GM18867 (cell line): ENCODE measurements at regions not wholly inside any gene's neighbourhood (a gene's known extent, or its start where the extent isn't known, plus 50 kb on each side); places are given as distances from the start of the nearest gene placed in this dataset.
A peak's percentile ranks its signal among the peaks of the same experiment; 100 is the strongest.

Experiments
- ATAC-seq: cut with Tn5 transposase; IDR thresholded peaks from one replicate; pipeline ENCODE4 v1.9.1; 2021; ENCODE audit warnings: mild to moderate bottlenecking, moderate library complexity; ENCODE audit not compliant: unreplicated experiment

- ATAC-seq, result no peak
Measured at GRCh38 chr1:79781261-79781660, 774.7 kb upstream of the ADGRL4 start.

GRCh38 chr1:79777481-79778219, 771.1 kb upstream of the ADGRL4 start:
- ATAC-seq, result peak; percentile 100

GRCh38 chr1:79775402-79775801, 768.9 kb upstream of the ADGRL4 start:
- ATAC-seq, result no peak

GRCh38 chr1:79773385-79773784, 766.9 kb upstream of the ADGRL4 start:
- ATAC-seq, result no peak

GRCh38 chr1:79762461-79762860, 755.9 kb upstream of the ADGRL4 start:
- ATAC-seq, result no peak

- no peak for ATAC-seq
Measured at GRCh38 chr1:79760531-79760930, 754.0 kb upstream of the ADGRL4 start.

GRCh38 chr1:79749607-79750006, 743.1 kb upstream of the ADGRL4 start:
- ATAC-seq, result no peak

- no peak for ATAC-seq
Measured at GRCh38 chr1:79745929-79746328, 739.4 kb upstream of the ADGRL4 start.

GRCh38 chr1:79744746-79745145, 738.2 kb upstream of the ADGRL4 start:
- ATAC-seq, result no peak

GRCh38 chr1:79741720-79742421, 735.3 kb upstream of the ADGRL4 start:
- ATAC-seq, result peak; percentile 95

GRCh38 chr1:79738101-79738500, 731.6 kb upstream of the ADGRL4 start:
- ATAC-seq, result no peak

- ATAC-seq, result no peak
Measured at GRCh38 chr1:79737193-79737592, 730.7 kb upstream of the ADGRL4 start.

- ATAC-seq, result no peak
Measured at GRCh38 chr1:79732950-79733349, 726.4 kb upstream of the ADGRL4 start.

GRCh38 chr1:79726911-79727310, 720.4 kb upstream of the ADGRL4 start:
- no peak for ATAC-seq

GRCh38 chr1:79726321-79726720, 719.8 kb upstream of the ADGRL4 start:
- no peak for ATAC-seq

GRCh38 chr1:79716447-79716846, 709.9 kb upstream of the ADGRL4 start:
- no peak for ATAC-seq

- no peak for ATAC-seq
Measured at GRCh38 chr1:79714664-79715063, 708.1 kb upstream of the ADGRL4 start.

- ATAC-seq, result peak; percentile 92
Measured at GRCh38 chr1:79711001-79711431, 704.5 kb upstream of the ADGRL4 start.

- no peak for ATAC-seq
Measured at GRCh38 chr1:79708646-79709265, 702.2 kb upstream of the ADGRL4 start.

- no peak for ATAC-seq
Measured at GRCh38 chr1:79705218-79705617, 698.7 kb upstream of the ADGRL4 start.

- ATAC-seq, result no peak
Measured at GRCh38 chr1:79704067-79704466, 697.5 kb upstream of the ADGRL4 start.
